BJ (cell line): ENCODE measurements at regions not wholly inside any gene's neighbourhood (a gene's known extent, or its start where the extent isn't known, plus 50 kb on each side); places are given as distances from the start of the nearest gene placed in this dataset.
"Not testable (repeated sequence)": the region's sequence is repeated elsewhere in the genome, so short reads cannot be mapped to it uniquely, and the experiment has no call there.

Experiments used
- CTCF ChIA-PET: fragments of 350-600 bp; formaldehyde crosslinking; extraction: SDS; loops from one replicate; lab custom pipeline; 2021; ENCODE audit warnings: antibody characterized with exemption, inconsistent platforms; lab: Yijun Ruan, JAX
- POLR2A ChIA-PET: fragments of 300-600 bp; sonication (Branson Sonifier 250); formaldehyde crosslinking; extraction: SDS; loops from one replicate; lab custom pipeline; 2021; ENCODE audit warnings: antibody characterized with exemption; lab: Charles Lee
- DNase-seq: peaks from one replicate; pipeline ENCODE4 v3.0.0-alpha.2; 2011; ENCODE audit warnings: low read depth
- H3K27me3 ChIP-seq: 2 replicates; pipeline ENCODE4 v1.6.0; 2011; ENCODE audit warnings: low read length; ENCODE audit not compliant: control insufficient read depth, insufficient read depth
- H3K36me3 ChIP-seq: 2 replicates; pipeline ENCODE4 v1.5.1; 2011; ENCODE audit warnings: low read length; ENCODE audit not compliant: control insufficient read depth, insufficient read depth
- H3K4me3 ChIP-seq: 2 replicates; pipeline ENCODE4 v1.5.1; 2011; ENCODE audit warnings: low read depth, mild to moderate bottlenecking, control low read depth, low read length
- TF ChIP-seq, protein P1 (sequence below): IDR thresholded peaks from 2 replicates; pipeline ENCODE4 v1.5.1; 2011; ENCODE audit warnings: low read depth, mild to moderate bottlenecking, control low read depth, inconsistent platforms, low read length, moderate library complexity; ENCODE audit not compliant: insufficient read depth

- no peak for DNase-seq
- Histone ChIP-seq H3K36me3 (no peaks in the 10 kb centered on the region), H3K4me3 (no peak overlapping the region), H3K27me3 (no peaks in the 10 kb centered on the region)
- CTCF ChIA-PET: no interaction called here
- TF ChIP-seq, protein P1, sequence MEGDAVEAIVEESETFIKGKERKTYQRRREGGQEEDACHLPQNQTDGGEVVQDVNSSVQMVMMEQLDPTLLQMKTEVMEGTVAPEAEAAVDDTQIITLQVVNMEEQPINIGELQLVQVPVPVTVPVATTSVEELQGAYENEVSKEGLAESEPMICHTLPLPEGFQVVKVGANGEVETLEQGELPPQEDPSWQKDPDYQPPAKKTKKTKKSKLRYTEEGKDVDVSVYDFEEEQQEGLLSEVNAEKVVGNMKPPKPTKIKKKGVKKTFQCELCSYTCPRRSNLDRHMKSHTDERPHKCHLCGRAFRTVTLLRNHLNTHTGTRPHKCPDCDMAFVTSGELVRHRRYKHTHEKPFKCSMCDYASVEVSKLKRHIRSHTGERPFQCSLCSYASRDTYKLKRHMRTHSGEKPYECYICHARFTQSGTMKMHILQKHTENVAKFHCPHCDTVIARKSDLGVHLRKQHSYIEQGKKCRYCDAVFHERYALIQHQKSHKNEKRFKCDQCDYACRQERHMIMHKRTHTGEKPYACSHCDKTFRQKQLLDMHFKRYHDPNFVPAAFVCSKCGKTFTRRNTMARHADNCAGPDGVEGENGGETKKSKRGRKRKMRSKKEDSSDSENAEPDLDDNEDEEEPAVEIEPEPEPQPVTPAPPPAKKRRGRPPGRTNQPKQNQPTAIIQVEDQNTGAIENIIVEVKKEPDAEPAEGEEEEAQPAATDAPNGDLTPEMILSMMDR: no peak
- POLR2A ChIA-PET: no interaction called here
Measured at GRCh38 chr7:79652619-79653018, 199.2 kb upstream of the MAGI2 start.

DNA sequence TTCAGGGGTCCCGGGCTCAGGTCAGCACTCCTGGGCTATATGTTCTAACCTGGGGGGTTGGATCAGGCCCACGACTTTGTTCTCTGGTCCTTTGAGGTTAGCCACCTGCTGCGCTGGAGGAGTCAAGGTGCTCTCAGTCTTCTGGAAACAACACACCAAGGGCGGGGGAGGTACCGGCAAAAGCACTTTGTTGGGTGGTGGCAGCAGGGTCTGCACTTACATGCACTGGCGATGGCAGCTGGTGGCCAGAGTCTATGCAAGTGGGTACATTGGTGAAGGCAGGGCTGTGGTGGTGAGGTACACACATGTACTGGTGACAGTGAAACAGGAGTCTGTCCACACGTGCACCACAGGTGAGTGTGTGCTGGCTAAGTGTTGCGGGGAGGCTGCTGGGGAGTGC is 194.2 kb upstream of the MAGI2 start:
- ChIA-PET CTCF (no interaction called here), POLR2A (no interaction called here)
- TF ChIP-seq, protein P1: no peak
- H3K4me3 ChIP-seq: no peak overlapping the region
- no peak for DNase-seq
- H3K36me3 ChIP-seq: no peaks in the 10 kb centered on the region
- H3K27me3 ChIP-seq: no peaks in the 10 kb centered on the region

DNA sequence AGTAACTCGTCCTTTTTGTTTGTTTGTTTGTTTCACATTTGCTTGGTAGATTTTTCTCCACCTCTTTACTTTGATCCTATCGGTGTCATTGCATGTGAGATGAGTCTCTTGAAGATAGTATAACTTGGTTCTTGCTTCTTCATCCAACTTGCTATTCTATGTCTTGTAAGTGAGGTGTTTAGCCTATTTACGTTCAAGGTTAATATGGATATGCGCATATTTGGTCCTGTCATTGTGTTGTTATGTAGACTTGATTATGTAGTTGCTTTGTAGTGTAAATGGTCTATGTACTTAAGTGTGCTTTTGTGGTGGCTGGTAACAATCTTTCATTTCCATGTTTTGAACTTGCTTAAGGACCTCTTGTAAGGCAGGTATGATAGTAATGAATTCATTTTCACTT is 192.8 kb upstream of the MAGI2 start:
- ChIA-PET POLR2A (no interaction called here), CTCF (no interaction called here)
- Histone ChIP-seq H3K36me3 (no peaks in the 10 kb centered on the region), H3K27me3 (no peaks in the 10 kb centered on the region), H3K4me3 (no peak overlapping the region)
- TF ChIP-seq, protein P1: no peak
- no peak for DNase-seq

GRCh38 chr7:79636849-79637248 is 183.4 kb upstream of the MAGI2 start:
- POLR2A ChIA-PET: no interaction called here
- CTCF ChIA-PET: no interaction called here

GRCh38 chr7:79625921-79626320 is 172.5 kb upstream of the MAGI2 start:
- H3K36me3 ChIP-seq, POLR2A ChIA-PET, CTCF ChIA-PET, H3K4me3 ChIP-seq, DNase-seq, H3K27me3 ChIP-seq: not testable (repeated sequence)

More at GRCh38 chr7:79636849-79637248, 183.4 kb upstream of the MAGI2 start:
- TF ChIP-seq, protein P1: no peak
- H3K27me3 ChIP-seq: no peaks in the 10 kb centered on the region
- H3K36me3 ChIP-seq: no peaks in the 10 kb centered on the region
- DNase-seq: no peak
- no peak overlapping the region for H3K4me3 ChIP-seq

DNA sequence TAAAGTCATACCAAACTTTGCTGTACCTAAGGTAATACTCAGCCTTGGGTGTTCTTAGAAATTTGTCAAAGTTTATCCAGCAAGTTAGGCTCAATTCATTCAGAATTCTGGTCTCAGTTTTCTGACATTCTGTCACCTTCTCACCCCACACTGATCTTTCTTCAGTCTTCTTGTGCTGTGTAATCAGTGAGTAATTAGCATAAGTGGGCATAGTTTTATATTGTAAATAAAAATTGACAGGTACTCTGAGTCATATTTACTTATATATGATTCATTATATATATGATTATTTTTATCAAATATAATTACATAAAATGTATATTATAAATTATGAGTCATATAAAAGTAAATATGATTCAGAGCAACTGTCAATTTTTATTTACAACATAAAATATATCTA is 170.9 kb upstream of the MAGI2 start:
- ChIA-PET CTCF (no interaction called here), POLR2A (no interaction called here)
- Histone ChIP-seq H3K36me3 (no peaks in the 10 kb centered on the region), H3K4me3 (no peak overlapping the region), H3K27me3 (no peaks in the 10 kb centered on the region)
- TF ChIP-seq, protein P1: no peak
- DNase-seq: no peak
